ENCODE measurements at regions not wholly inside any gene's neighbourhood (a gene's known extent, or its start where the extent isn't known, plus 50 kb on each side); places are given as distances from the start of the nearest gene placed in this dataset.
A peak's percentile ranks its signal among the peaks of the same experiment; 100 is the strongest.

DNA sequence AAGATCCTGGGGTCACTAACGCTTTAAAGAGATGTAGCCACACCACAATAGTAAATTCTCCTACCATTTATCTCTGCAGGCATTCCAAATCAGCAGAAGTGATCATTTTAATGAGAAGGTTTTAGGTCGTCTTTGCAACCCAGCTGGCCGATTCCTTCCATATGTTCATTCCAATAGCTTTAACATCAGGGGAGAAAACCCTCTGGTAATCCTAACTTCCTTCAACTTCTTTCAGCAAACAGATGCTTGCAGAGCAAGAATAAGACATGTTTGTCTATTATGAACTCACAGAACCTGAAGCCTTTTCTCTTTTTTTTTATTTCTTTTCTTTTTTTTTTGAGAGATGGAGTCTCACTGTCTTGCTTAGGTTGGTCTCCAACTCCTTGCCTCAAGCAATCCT, 498.6 kb upstream of the SLITRK1 start:
- DNase-seq = no peak

DNA sequence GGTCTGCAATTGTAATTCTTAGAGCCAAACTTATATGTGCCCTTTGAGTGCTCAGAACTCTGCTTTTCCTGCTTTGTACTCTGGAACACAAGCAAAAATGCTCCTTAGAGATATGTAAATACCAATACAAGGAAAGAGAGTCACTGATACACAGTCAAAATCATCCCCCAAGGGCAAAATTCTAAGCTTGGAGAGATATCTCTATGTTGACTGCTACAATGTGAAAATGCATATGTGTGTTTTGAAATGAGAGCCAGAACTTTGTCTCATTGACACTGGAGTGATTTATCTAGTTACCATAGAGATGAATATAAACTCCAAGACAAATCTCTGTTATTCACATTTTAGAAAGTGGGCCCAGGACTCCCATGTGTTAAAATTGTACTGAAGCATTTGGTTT, 494.8 kb upstream of the SLITRK1 start:
- DNase-seq = no peak

DNA sequence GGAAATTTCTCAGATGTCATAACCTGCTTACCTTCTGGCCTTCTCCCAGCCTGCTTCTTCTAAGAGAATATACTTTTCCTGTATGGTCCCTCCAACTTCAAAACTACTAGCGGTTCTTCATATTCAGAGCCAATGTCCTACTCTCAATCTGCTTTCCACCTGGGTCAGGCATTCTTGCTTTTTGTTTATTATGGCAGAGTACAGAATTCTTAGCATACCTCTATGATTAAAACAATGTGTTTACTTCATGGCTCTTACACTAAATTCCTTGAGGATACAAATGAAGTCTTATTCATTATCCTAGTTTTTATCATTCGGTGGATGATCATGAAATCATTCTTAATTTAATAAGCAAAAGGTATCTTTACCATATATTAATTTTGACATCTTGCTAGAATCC, 484.2 kb upstream of the SLITRK1 start:
- no peak for DNase-seq

DNA sequence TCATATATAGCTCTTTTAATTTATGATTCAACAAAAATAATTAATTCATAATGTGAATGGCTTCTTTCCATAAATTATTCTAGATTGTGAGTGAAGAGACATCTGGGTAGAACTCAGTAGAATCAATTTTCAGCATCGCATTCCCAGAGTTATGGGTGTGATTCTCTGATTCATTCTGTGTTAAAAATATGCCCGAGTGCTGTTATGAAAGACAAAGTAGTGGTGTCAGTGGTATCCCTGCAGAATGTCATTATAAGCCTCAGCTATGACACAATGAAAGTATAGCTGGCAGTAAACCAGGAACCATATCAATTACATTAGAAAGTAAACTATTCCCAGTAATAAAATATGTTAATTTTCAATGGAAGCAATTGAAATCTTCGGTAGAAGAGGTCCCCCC, 480.5 kb upstream of the SLITRK1 start:
- DNase-seq = no peak

DNA sequence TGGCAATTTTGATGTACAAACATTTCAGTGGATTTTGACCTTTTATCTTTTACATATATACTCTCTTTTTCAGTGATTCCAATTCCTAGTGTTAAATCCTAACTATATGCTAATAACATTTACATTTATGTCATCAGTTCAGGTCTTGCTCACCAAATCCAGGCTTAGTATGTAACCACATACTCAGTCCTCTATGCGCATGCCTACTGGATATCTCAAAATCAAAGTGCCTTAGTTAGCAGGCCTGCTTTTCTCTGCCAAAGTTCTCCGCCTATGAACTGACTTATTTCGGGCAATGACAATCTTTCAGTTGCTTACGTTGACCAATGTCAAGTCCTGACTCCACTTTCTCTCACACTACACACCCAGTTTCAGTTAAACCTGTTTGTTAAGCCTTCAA, 478.5 kb upstream of the SLITRK1 start:
- DNase-seq = no peak

DNA sequence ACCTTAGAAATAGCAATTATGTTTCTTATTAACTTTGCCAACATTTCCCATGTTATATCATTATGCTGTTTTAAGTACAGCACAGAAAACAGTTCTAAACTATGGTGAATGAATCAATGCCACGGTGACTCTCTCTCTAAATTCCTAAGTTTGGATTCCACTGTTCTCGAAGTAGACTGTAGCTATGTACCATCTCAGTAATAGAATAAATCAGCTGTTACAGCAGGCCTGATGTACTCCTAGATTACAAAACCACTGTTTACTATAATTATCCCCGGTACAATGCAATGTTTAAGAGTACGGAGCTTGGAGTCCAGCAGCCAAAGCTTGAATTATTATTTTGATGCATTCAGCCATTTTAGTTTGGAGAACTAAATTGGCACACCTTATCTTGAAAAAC, 476.3 kb upstream of the SLITRK1 start:
- DNase-seq = no peak

DNA sequence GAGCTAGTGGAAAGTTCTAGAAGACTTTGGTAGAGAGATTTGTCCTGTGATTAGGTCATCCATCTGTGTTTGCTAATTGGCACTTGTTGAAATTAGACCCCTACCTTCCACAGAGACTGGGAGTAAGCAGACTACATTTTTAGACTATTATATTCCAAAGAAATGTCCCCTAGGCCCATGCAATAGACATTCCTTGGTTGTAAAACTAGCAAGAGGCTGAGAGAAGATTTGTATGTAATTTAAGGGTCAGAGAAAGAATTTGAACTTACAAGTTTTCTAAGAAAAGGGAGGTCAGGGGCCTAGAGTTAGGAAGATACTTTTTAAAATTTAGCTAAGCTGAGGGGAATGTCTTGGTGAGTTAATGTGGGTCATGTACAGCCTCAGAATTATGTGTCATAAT, 470.7 kb upstream of the SLITRK1 start:
- DNase-seq = no peak

DNA sequence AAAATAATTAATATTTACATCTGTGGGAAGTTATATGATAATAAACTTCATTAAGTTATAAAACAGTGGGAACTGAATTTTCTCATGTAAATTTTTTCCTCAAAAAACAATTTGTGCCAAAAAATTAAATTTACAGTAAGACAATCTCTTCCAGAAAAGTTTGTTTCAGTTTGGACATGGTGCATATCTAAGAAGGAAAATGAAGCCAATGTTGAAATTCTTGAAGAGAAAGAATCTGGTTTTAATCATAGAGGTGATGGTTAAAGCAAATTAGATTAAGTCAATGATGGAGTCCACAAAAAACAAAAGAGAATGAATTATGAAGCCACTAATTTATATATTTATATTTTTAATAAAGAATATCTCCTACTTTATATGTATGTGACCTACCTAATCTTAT, 457.2 kb upstream of the SLITRK1 start:
- DNase-seq = no peak

DNA sequence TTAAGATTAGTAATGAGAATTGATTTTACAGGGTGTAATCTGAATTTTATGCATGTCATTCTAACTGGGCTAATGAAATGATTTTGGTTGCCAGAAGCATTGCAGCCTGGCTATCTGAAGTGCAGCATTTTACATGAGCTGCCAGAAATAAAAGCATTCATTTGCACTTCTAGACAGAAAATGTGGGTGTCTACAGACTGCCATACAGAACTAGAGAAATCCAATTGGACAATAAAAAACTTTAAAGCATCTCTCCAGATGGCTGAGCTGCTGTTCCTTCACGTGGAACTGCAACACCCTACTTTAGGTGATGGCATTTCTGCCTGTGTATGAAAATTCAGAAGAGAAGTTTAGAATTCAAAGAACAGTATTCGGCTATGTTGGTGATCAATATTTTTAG, 450.1 kb upstream of the SLITRK1 start:
- DNase-seq = no peak

DNA sequence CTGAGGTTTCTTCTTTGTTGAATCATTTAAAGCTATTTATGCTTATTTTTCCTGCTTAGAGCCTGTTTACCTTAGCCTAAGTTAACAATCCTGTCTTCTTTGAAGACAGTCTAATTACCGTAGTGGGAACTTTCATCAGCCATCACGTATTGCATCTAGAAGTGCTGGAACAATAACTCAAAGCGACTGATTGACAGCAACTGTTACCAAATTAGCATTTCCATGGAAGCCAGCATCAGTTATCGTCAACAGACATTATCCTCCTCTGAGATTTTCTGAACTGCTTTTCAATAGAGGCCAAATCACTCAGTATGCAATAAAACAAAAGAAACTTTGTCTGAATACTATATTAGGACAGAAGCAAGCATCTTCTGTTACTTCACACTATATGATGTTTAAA, 433.3 kb upstream of the SLITRK1 start:
- peak in 1 of 2 experiments; percentile 12 for DNase-seq

DNA sequence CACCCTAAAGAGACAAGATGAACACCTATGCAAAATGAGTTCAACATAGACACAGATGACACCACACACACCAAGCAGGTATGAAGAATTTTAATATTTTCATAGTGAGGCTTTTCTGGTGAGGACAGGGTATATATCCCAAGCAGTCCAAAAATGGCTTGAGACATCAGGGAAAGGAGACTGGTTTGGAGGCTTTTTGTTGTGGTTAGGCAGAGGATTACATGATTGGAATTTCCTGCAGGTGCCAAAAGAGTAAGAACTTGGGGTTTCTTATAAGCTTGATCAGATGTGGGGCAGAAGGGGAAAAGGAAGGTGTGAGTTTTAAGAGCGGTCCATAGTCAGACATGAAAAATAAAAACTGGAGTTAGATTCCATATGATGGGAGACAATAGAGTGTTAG, 420.8 kb upstream of the SLITRK1 start:
- no peak for DNase-seq

DNA sequence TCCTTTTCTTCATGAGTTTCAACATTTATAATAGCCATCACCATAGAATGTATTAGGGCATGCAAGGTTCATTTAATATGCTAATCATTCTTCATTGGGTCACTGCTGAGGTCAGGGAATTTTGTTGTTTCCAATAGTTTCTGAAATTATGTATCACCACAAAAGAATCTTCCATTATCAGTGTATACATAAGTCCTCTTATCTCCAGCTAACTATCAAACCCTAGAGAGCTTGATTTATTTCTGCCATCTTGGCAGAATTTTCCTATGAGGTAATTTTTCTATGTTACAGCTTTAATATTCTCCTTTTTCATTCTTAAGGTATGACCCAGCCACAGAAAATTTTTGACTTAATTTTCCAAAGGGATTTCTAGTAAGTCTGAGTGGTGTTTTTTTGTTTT, 415.0 kb upstream of the SLITRK1 start:
- DNase-seq = no peak

DNA sequence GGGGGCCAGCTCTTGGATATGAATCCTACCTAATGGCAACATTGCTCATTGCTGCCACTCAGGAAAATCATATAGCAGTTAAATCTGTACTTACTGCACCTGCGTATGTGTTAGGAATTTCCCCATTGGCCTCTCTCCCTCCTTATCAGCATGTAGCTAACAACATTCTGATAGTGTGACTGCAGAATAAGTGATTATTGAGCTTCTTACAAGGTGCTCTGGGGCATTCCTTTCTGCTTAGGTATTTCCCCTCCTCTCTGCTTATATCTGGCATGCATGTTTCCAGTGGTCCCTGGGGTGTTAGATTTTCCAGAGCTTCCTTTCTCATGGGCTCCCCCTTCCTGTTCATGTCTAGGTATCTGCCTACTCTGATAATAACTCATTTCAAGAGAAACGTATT, 414.1 kb upstream of the SLITRK1 start:
- DNase-seq = no peak

DNA sequence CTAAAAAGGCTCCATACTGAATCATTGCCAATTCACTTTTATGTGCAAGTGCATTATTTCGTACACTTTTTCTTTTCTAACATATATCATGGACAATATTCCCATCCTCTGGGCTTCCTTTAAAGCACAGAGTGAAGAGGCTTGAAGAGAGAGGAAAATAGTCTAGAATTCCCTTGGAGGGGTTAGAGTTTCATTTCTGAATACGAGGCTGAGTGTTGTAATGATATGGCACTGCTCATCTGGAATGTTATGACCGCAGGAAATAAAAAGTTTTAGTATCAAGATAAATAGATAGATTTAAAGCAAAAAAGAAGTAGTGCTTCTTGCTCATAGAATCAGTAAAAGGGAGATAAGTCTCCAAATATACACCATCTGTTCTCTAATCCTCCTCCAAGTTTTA, 412.3 kb upstream of the SLITRK1 start:
- DNase-seq = no peak

DNA sequence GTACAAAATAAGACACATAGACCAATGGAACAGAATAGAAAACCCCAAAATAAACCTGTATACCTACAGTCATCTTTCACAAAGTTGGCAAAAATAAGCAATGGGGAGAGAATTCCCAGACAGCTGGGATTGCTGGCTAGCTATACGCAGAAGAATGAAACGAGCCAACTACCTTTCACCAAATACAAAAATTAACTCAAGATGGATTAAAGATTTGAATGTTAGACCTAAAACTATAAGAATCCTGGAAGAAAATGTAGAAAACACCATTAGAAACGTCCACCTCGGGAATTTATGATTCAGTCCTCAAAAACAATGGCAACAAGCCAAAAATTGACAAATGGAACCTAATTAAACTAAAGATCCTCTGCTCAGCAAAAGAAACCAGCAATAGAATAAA, 408.1 kb upstream of the SLITRK1 start:
- DNase-seq = no peak

DNA sequence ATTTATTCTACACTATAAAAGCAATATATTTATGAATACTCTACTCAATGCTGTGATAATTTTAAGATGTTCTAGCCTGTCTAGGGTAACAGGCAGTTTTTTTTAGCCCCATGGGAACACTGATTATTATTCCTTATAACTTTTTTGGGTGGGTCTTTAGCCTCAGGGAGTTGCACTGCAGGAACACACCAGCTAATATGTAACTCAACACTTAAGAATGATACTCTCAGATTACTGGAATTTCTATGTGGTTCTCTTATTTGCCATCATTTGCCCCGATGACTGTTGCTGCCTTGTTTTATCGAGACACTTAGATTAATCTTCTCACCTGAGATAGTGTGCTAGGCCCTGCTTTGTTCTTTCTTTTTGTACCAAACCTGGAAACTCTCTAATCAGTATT, 396.9 kb upstream of the SLITRK1 start:
- no peak for DNase-seq

DNA sequence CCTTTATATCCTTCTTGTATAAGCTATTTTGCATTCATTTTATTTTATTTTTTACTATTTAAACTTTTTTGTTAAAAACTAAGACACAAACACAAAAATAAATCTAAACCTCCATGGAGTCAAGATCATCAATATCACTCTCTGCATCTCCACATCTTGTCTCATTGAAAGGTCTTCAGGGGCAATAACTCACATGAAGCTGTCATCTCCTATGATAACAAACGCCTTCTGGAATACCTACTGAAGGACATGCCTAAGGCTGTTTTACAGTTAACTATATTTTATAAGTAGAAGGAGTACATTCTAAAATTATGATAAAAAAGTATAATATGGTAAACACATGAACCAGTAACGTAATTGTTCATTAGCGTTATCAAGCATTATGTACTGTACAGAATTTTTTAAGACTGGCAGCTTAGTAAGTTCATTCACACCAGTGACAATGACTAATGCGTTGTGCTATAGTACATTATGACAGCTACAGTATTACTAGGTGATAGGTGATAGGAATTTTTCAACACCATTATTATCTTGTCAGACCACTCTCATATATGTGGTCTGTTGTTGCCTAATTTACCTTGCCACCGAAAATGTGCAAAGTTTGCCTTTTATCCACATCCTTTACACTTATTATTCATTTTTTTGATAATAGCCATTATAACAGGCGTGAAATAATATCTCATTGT, 390.7 kb upstream of the SLITRK1 start:
- no peak for DNase-seq

DNA sequence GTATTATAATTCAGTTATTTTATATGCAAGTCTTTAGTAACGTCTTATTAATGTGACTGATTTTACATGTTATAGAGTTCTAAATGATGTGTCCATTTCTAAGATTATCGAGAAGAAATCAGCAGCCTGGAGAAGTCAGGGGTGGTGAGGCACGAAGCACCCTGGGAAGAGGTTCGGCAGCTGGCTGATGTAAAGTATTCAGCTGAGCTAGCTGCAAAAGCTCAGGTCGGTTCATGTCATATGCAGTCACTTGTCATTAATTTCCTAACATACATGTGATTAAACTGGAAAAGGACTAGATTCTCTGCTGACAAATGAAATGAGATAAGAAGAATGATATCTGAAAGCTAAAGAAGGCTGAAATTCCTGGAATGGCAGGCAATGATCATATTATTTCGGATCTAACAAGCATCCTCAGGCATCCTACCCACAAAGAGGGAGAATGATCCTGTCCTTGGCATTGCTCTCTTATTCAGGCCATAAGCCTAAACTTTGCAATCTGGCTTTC, 383.0 kb upstream of the SLITRK1 start:
- DNase-seq = no peak

DNA sequence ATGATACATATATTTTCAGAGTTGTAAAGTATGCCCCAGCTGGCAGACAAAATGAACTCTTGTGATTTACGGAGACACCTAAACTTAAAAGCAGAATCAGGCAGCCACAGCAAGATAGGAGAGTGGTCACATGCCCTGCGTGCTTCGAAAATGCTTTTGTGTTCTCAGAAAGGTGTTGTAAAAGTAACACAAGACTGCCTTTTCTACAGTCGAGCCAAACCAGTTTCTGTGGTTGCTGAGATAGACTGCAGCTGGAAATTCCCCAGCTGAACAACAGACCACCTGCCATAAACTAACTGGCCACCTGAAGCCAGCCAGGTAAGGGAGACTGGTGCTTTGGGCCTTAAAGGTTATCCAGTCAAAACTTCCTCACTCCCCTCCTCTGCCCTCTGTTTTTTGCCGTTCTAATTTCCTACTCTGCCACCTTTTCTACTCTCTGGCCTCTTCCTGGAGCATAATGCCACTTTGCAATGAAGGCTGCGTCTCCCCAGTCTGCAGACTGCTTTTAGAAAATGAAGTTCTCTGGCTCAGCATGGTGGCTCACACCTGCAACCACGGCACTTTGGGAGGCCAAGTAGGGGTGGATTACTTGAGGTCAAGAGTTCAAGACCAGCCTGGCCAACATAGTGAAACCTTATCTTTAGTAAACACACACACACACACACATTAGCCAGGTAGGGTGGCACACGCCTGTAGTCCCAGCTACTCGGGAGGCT, 381.2 kb upstream of the SLITRK1 start:
- no peak for DNase-seq

DNA sequence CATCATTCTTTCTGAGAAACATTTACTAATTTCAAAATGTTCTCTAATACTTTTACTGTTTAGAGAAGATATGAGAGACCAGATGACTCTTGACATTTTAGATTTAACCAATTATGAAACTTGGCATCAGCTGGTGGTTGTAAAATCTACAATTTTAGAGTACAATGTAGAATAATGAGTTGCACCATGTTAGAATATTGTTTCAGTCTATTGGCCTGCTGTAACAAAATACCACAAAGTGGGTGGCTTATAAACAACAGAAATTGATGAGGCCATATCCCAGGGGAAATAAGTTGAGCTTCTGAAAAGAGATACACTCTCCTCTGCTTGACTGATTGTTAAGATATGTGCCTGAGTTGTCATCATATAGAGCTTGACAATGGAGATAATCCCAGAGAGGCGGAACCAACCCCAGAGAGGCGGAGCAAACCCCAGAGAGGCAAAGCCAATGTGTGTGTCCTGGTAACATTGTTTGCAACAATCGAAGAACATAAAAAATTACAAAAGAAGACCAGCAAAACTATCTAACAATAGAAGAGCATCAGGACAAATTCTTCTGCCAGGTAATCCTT, 373.0 kb upstream of the SLITRK1 start:
- no peak for DNase-seq

DNA sequence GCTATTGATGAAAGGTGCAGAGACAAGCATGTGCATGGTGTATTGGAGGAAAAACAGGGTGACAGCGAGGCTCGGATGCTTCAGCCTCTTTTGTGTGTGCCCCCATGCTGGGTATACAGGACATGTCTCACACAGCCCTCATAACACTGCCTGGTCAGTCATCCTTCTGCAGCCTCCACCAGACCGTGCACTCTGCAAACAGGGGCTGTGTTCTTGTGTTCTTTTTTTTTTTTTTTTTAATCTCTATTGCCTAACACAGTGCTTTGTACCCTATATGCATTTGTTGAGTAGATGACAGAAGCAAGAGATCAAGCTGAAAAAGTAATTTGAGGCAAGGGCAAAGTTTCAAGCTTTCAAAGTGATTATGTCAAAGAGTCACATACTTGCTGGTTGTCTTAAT, 367.2 kb upstream of the SLITRK1 start:
- no peak for DNase-seq

DNA sequence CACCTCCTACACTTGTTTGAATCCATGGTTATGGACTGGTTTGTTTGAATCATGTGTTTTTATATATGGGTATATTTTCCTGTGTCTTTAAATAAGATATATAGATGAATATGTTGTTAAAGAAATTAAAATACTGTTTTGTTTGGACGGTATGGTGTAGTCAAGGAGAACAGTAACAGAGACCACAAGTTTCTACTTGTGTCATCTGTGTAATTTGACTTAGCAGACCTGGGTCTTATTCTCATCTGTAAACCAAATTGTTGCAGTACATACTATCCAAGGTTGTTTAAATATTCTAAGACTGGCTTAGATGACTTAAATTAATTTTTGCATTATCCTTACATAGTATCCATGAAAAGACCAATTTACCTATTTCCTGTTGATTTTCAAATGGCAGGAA, 361.1 kb upstream of the SLITRK1 start:
- no peak for DNase-seq

DNA sequence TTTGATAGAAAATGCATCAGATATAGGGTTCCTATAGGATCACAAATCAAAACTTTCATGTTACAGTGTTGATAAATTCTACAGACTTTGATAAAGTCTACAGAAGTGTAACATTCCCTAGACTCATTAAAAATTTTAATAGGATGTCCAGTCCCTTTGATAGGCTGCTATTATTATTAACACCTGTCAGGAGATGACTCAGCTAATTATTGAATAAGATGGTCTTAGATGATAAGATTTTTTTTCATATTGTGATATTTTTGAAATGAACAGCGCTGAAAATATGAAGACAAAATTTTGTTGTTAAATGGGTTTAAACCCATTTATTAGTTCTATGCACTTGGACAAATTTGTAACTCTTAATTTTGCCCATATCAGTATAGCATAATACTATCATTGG, 356.8 kb upstream of the SLITRK1 start:
- DNase-seq = no peak

DNA sequence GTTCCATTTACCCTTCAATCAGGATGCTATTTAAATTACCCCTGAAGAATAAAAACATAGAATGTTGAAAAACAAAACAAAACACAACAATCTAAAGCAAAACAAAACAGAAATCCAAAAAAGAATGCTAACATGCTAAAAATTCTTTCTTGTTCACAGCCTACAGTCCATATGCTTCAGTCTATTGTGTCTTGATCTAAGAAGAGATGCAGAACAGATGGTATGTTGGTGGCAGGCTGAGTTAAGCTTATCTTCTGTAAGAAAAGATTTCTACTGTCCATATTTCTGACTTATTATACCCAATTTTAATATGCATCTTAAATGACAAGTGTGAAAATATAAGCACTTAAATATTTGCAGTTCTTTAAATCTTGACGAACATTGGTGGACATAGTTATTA, 356.1 kb upstream of the SLITRK1 start:
- no peak for DNase-seq

DNA sequence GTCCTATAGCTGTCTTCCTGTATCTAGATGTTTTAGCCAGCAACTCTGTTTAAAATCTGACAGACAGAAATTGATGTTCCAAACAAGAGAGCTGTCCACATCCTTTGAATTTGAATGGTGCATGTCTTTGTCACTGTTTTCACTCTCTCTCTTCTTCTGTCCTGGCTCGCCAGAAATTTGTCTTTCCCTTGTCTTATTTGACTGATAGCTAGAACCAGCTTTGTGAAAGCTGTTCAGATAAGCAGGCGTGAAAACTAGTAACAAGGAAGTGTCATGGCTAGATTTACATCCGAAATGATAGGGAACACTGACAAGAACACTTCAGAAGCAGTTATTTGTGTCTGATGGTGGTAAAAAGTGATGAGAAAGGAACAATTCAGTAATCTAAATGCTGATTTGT, 354.9 kb upstream of the SLITRK1 start:
- DNase-seq = no peak
